HG02759 (cell line): ENCODE measurements at regions not wholly inside any gene's neighbourhood (a gene's known extent, or its start where the extent isn't known, plus 50 kb on each side); places are given as distances from the start of the nearest gene placed in this dataset.
"Not testable (repeated sequence)": the region's sequence is repeated elsewhere in the genome, so short reads cannot be mapped to it uniquely, and the experiment has no call there.

Experiments used
- ATAC-seq: cut with Tn5 transposase; IDR thresholded peaks from one replicate; pipeline ENCODE4 v1.9.1; 2021; ENCODE audit warnings: mild to moderate bottlenecking, moderate library complexity; ENCODE audit not compliant: unreplicated experiment

- no peak for ATAC-seq
Observed at GRCh38 chr21:17071093-17071492, 441.8 kb upstream of the CXADR start.

GRCh38 chr21:17081193-17081592, 431.6 kb upstream of the CXADR start:
- no peak for ATAC-seq

GRCh38 chr21:17082843-17083483, 429.9 kb upstream of the CXADR start:
- ATAC-seq: no peak

GRCh38 chr21:17085707-17086106, 427.1 kb upstream of the CXADR start:
- ATAC-seq: no peak

- no peak for ATAC-seq
Observed at GRCh38 chr21:17088500-17088899, 424.3 kb upstream of the CXADR start.

- no peak for ATAC-seq
Observed at GRCh38 chr21:17089091-17089491, 423.8 kb upstream of the CXADR start.

- ATAC-seq: no peak
Observed at GRCh38 chr21:17101696-17102095, 411.1 kb upstream of the CXADR start.

GRCh38 chr21:17105932-17106331, 406.9 kb upstream of the CXADR start:
- ATAC-seq: no peak

GRCh38 chr21:17114045-17114444, 398.8 kb upstream of the CXADR start:
- no peak for ATAC-seq

- no peak for ATAC-seq
Observed at GRCh38 chr21:17118638-17119384, 394.0 kb upstream of the CXADR start.

- no peak for ATAC-seq
Observed at GRCh38 chr21:17119466-17120297, 393.2 kb upstream of the CXADR start.

- not testable (repeated sequence) for ATAC-seq
Observed at GRCh38 chr21:17127395-17127794, 385.4 kb upstream of the CXADR start.

GRCh38 chr21:17128132-17128531, 384.7 kb upstream of the CXADR start:
- no peak for ATAC-seq

GRCh38 chr21:17139159-17139558, 373.7 kb upstream of the CXADR start:
- not testable (repeated sequence) for ATAC-seq

- no peak for ATAC-seq
Observed at GRCh38 chr21:17139696-17140095, 373.1 kb upstream of the CXADR start.

- no peak for ATAC-seq
Observed at GRCh38 chr21:17146426-17146825, 366.4 kb upstream of the CXADR start.

- ATAC-seq: no peak
Observed at GRCh38 chr21:17159697-17160096, 353.1 kb upstream of the CXADR start.

GRCh38 chr21:17185674-17186073, 327.2 kb upstream of the CXADR start:
- no peak for ATAC-seq

- ATAC-seq: no peak
Observed at GRCh38 chr21:17189963-17190362, 322.9 kb upstream of the CXADR start.

GRCh38 chr21:17191346-17191993, 321.4 kb upstream of the CXADR start:
- ATAC-seq: no peak

- ATAC-seq: no peak
Observed at GRCh38 chr21:17195351-17195750, 317.5 kb upstream of the CXADR start.
